ENCODE measurements at regions not wholly inside any gene's neighbourhood (a gene's known extent, or its start where the extent isn't known, plus 50 kb on each side); places are given as distances from the start of the nearest gene placed in this dataset.

DNA sequence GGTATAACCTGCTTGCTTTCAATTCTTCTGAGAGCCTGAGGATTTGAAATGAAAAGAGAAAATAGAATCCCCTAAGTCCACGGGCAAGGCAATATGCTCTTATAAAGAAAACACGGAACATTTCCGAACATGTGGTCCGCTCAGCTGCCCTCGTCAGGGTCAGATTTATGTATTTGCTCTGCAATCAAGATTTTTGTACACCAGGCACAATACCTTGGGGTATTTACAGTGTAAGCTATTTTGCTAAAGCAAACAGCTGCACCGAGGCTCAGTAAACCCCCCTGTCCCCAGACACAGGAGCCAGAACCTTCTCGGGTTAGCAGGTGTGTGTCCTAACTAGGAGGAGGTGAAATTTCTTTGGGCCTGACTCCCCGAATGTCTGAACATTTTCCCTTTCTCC, 155.8 kb upstream of the LRIG1 start:
- TF ChIP-seq ZNF274 (IDR thresholded peaks at IDR 0.05; ENCODE audit: low read depth, low read length): no peak
- TF ChIP-seq SUZ12 (IDR thresholded peaks at IDR 0.05; ENCODE audit: extremely low read depth, insufficient read depth, insufficient read length): no peak
- TF ChIP-seq YY1 (IDR thresholded peaks at IDR 0.05; ENCODE audit: insufficient read depth, insufficient read length): no peak
